A673 (cell line): ENCODE measurements at regions not wholly inside any gene's neighbourhood (a gene's known extent, or its start where the extent isn't known, plus 50 kb on each side); places are given as distances from the start of the nearest gene placed in this dataset.

Experiments used
- CTCF ChIP-seq: fragments of 300-800, 200-600 bp; sonication (generic); conservative IDR thresholded peaks from 2 replicates; pipeline ENCODE4 v1.5.1; 2017; ENCODE audit warnings: low read depth, mild to moderate bottlenecking, antibody characterized with exemption, low read length, moderate library complexity, mixed read lengths
- EZH2 ChIP-seq: fragments of 200-600 bp; sonication (generic); IDR thresholded peaks from 2 replicates; pipeline ENCODE4 v1.6.1; 2017; ENCODE audit warnings: borderline replicate concordance, low read depth, mild to moderate bottlenecking, mixed read lengths, antibody characterized with exemption, low read length; ENCODE audit not compliant: poor library complexity, severe bottlenecking

GRCh38 chr2:100664756-100665101, 101.9 kb downstream of the PDCL3 start:
- no peak for TF ChIP-seq CTCF
- no peak for TF ChIP-seq EZH2
